A673 (cell line): ENCODE measurements at regions not wholly inside any gene's neighbourhood (a gene's known extent, or its start where the extent isn't known, plus 50 kb on each side); places are given as distances from the start of the nearest gene placed in this dataset.

Experiments
- BruUV-seq: library from RNA; stranded (reverse); fragments of 400-500 nt; replicated peaks from 2 replicates; lab custom pipeline; 2021; lab: Mats Ljungman, UMichigan
- CTCF ChIA-PET: fragments of 300-600 bp; sonication (Branson Sonifier 250); formaldehyde crosslinking; loops from one replicate; lab custom pipeline; 2022; ENCODE audit warnings: antibody characterized with exemption; lab: Charles Lee
- POLR2A ChIA-PET: fragments of 300-600 bp; sonication (Branson Sonifier 250); formaldehyde crosslinking; loops from one replicate; lab custom pipeline; 2022; ENCODE audit warnings: antibody characterized with exemption; ENCODE audit not compliant: low non-redundant PET; lab: Charles Lee
- DNase-seq: peaks from one replicate; pipeline ENCODE4 v3.0.0-alpha.2; 2015; ENCODE audit warnings: low spot score
- H3K27ac ChIP-seq: fragments of 200-600 bp; sonication (generic); 2 replicates; pipeline ENCODE4 v1.5.1; 2016; ENCODE audit warnings: mixed run types, low read depth, mild to moderate bottlenecking, mixed read lengths, antibody characterized with exemption, low read length; ENCODE audit not compliant: poor library complexity, severe bottlenecking
- H3K27me3 ChIP-seq: fragments of 200-600 bp; sonication (generic); replicated peaks from 2 replicates; pipeline ENCODE4 v1.6.1; 2017; ENCODE audit warnings: mixed run types, low read depth, mild to moderate bottlenecking, mixed read lengths, antibody characterized with exemption, low read length; ENCODE audit not compliant: insufficient read depth, poor library complexity
- H3K36me3 ChIP-seq: fragments of 200-600 bp; sonication (generic); 2 replicates; pipeline ENCODE4 v1.6.1; 2016; ENCODE audit warnings: mixed run types, mild to moderate bottlenecking, mixed read lengths, antibody characterized with exemption, low read length; ENCODE audit not compliant: insufficient read depth, poor library complexity, severe bottlenecking
- H3K4me1 ChIP-seq: fragments of 200-600 bp; sonication (generic); 2 replicates; pipeline ENCODE4 v1.6.1; 2017; ENCODE audit warnings: mixed run types, mild to moderate bottlenecking, mixed read lengths, antibody characterized with exemption, low read length; ENCODE audit not compliant: insufficient read depth, poor library complexity, severe bottlenecking
- H3K4me3 ChIP-seq: fragments of 200-600 bp; sonication (generic); 2 replicates; pipeline ENCODE4 v1.5.1; 2016; ENCODE audit warnings: low read depth, mixed run types, mild to moderate bottlenecking, mixed read lengths, low read length; ENCODE audit not compliant: poor library complexity, severe bottlenecking
- H3K9me3 ChIP-seq: fragments of 200-600 bp; sonication (generic); 2 replicates; pipeline ENCODE4 v1.6.1; 2016; ENCODE audit warnings: mixed run types, low read depth, mild to moderate bottlenecking, mixed read lengths, antibody characterized with exemption, low read length; ENCODE audit not compliant: poor library complexity, severe bottlenecking
- EZH2 ChIP-seq: fragments of 200-600 bp; sonication (generic); IDR thresholded peaks from 2 replicates; pipeline ENCODE4 v1.6.1; 2017; ENCODE audit warnings: borderline replicate concordance, low read depth, mild to moderate bottlenecking, mixed read lengths, antibody characterized with exemption, low read length; ENCODE audit not compliant: poor library complexity, severe bottlenecking
- intact Hi-C: fragments of 100-400 bp; cut with micrococcal nuclease; formaldehyde crosslinking; loops from one replicate; pipeline ENCODE4 v1.10.0; 2022; ENCODE audit not compliant: unreplicated experiment
- TF ChIP-seq, protein P1 (sequence below): fragments of 300-800, 200-600 bp; sonication (generic); conservative IDR thresholded peaks from 2 replicates; pipeline ENCODE4 v1.5.1; 2017; ENCODE audit warnings: low read depth, mild to moderate bottlenecking, antibody characterized with exemption, low read length, moderate library complexity, mixed read lengths

DNA sequence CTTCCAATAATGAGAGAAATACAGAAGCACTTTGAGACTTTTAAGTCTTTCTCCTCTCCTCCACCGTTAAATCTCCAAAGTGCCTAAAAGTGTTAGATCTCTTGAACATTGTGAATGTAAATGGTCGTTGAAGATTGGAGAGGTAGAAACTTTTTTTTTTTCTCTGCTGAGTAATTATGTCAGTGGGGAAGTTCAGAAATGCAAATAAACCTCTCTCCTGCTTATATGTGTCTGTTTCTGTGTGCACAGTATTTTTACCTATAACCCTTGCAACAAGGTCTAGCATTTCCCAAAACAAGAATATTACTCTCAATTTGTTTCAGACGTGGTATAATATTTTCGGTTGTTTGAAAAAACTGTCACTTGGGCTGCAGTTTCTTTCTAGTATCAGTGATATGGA is 833.6 kb upstream of the CDH8 start:
- intact Hi-C loops, result loop anchor here (10.0 kb wide), 1 partner anchor 645 kb away; no protein-coding TSS in a partner anchor
- CTCF ChIA-PET, result interaction anchor here (0.6 kb wide), 1 partner anchor 639 kb away, joined by 3 read pairs; no protein-coding TSS in a partner anchor

DNA sequence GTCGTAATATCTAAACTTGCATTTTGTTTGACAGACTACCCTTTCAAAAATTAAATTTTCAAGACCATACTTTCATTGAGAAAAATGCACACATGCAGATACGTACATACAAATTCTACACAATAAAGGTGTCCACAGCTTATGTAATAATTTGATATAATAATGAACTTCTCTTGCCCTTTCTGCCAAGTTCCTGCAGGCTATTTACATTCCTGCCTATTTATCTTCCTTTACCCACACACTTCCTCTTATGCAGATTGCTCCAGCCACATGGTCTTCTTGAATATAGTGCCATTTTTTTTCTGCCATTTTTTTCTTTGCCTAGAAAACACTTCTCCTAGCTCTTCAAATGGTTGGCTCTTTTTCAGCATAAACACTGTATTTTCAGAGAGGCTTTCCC is 826.9 kb upstream of the CDH8 start:
- H3K27me3 ChIP-seq, result no peaks in the 10 kb centered on the region
- no peaks in the 10 kb centered on the region for H3K36me3 ChIP-seq
- intact Hi-C loops, result no loop called here
- DNase-seq, result no peak
- ChIA-PET CTCF (interaction anchor here (0.6 kb wide), 1 partner anchor 1466 kb away, joined by 4 read pairs; no protein-coding TSS in a partner anchor), POLR2A (no interaction called here)
- H3K4me3 ChIP-seq, result no peak overlapping the region
- no peak overlapping the region for H3K27ac ChIP-seq
- no TSS peak for BruUV-seq
- TF ChIP-seq EZH2, result no peak
- TF ChIP-seq, protein P1, sequence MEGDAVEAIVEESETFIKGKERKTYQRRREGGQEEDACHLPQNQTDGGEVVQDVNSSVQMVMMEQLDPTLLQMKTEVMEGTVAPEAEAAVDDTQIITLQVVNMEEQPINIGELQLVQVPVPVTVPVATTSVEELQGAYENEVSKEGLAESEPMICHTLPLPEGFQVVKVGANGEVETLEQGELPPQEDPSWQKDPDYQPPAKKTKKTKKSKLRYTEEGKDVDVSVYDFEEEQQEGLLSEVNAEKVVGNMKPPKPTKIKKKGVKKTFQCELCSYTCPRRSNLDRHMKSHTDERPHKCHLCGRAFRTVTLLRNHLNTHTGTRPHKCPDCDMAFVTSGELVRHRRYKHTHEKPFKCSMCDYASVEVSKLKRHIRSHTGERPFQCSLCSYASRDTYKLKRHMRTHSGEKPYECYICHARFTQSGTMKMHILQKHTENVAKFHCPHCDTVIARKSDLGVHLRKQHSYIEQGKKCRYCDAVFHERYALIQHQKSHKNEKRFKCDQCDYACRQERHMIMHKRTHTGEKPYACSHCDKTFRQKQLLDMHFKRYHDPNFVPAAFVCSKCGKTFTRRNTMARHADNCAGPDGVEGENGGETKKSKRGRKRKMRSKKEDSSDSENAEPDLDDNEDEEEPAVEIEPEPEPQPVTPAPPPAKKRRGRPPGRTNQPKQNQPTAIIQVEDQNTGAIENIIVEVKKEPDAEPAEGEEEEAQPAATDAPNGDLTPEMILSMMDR, result no peak
- H3K4me1 ChIP-seq, result no peaks in the 10 kb centered on the region
- H3K9me3 ChIP-seq, result no peaks in the 10 kb centered on the region

More for the DNA sequence above, 833.6 kb upstream of the CDH8 start:
- TF ChIP-seq, protein P1, result no peak
- TF ChIP-seq EZH2, result no peak
- BruUV-seq, result no TSS peak
- Histone ChIP-seq H3K27ac (no peak overlapping the region), H3K4me3 (no peak overlapping the region), H3K4me1 (no peaks in the 10 kb centered on the region), H3K9me3 (no peaks in the 10 kb centered on the region), H3K36me3 (no peaks in the 10 kb centered on the region), H3K27me3 (no peaks in the 10 kb centered on the region)
- no peak for DNase-seq
- POLR2A ChIA-PET, result no interaction called here

DNA sequence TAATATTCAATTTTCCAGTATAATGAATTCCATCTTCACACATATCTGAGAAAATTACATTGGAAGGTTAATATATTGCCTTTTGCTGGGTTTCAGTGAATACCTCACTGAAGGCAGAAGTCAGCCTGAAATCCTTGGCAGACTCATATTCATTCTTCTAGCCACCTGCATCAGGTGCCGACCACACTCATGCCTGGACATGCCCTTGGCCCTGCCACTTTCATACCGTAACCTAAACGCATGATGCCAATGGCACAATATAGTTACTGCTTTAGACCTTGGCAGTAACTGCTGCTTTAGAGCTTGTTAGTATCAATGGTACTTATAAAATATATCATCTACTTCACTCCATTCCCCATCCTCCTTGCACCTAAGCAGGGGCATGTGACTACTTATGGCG is 817.6 kb upstream of the CDH8 start:
- intact Hi-C loops, result no loop called here
- CTCF ChIA-PET, result no interaction called here
- no peaks in the 10 kb centered on the region for H3K9me3 ChIP-seq
- H3K27me3 ChIP-seq, result no peaks in the 10 kb centered on the region
- TF ChIP-seq, protein P1, result no peak
- TF ChIP-seq EZH2, result no peak
- no TSS peak for BruUV-seq
- no peak overlapping the region for H3K27ac ChIP-seq
- H3K4me3 ChIP-seq, result no peak overlapping the region
- H3K36me3 ChIP-seq, result no peaks in the 10 kb centered on the region
- DNase-seq, result no peak
- POLR2A ChIA-PET, result interaction anchor here (0.6 kb wide), 1 partner anchor 921 kb away, joined by 3 read pairs; no protein-coding TSS in a partner anchor
- no peaks in the 10 kb centered on the region for H3K4me1 ChIP-seq
